HG03571 (cell line): ENCODE measurements at regions not wholly inside any gene's neighbourhood (a gene's known extent, or its start where the extent isn't known, plus 50 kb on each side); places are given as distances from the start of the nearest gene placed in this dataset.

Source experiments
- ATAC-seq: cut with Tn5 transposase; IDR thresholded peaks from one replicate; pipeline ENCODE4 v1.9.1; 2021; ENCODE audit not compliant: unreplicated experiment

- no peak for ATAC-seq
Measured at GRCh38 chr4:18075823-18076433, 54.4 kb upstream of the LCORL start.

DNA sequence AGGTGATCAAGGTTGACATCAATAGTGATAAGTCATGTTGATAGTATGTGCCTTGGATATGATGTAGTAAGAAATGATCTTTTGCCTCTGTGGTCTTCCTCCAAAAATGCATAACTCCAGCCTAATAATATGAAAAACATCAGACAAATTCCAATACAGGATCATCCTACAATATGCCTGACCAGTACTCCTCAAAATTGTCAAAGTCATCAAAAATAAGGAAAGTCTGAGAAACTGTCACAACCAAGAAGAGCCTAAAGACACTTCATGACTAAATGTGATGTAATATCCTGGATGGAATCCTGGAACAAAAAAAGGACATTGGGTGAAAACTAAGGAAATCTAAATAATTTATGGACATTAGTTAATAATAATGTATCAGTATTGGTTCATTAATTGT, 50.3 kb upstream of the LCORL start:
- ATAC-seq: no peak
